Lung (tissue), 11 donors: ENCODE measurements at regions not wholly inside any gene's neighbourhood (a gene's known extent, or its start where the extent isn't known, plus 50 kb on each side); places are given as distances from the start of the nearest gene placed in this dataset.

Experiments used
- ATAC-seq: fragments of 200-7000 bp; cut with Tn5 transposase; one replicate; pipeline ENCODE4 v1.9.1; 2020; ENCODE audit warnings: moderate number of reproducible peaks; ENCODE audit not compliant: insufficient read depth, low FRiP score
- DNase-seq, 3 donors: peaks; one replicate each; pipeline ENCODE4 v3.0.0-alpha.2; 2013 to 2017
- H3K27ac ChIP-seq, 2 donors: one replicate each; pipeline ENCODE4 v1.5.1; 2013; ENCODE audit warnings: mild to moderate bottlenecking in 2 of 2, moderate library complexity in 2 of 2, control low read depth in 1 of 2, inconsistent platforms in 1 of 2, low read depth in 1 of 2, low read length in 1 of 2
- H3K27me3 ChIP-seq, 3 donors: one replicate each; pipeline ENCODE4 v1.5.1; 2013; ENCODE audit warnings: low read length in 2 of 3; ENCODE audit not compliant: control insufficient read depth in 3 of 3, insufficient read depth in 3 of 3
- H3K36me3 ChIP-seq, 4 donors: one replicate each; pipeline ENCODE4 v1.5.1; 2013; ENCODE audit warnings: low read length in 4 of 4, mild to moderate bottlenecking in 1 of 4, moderate library complexity in 1 of 4; ENCODE audit not compliant: control insufficient read depth in 4 of 4, insufficient read depth in 4 of 4
- H3K4me1 ChIP-seq, 5 donors: one replicate each; pipeline ENCODE4 v1.5.1; 2013; ENCODE audit warnings: low read length in 5 of 5, mild to moderate bottlenecking in 2 of 5, moderate library complexity in 1 of 5; ENCODE audit not compliant: control insufficient read depth in 5 of 5, insufficient read depth in 5 of 5
- H3K4me3 ChIP-seq: one replicate; pipeline ENCODE4 v1.5.1; 2013; ENCODE audit warnings: mild to moderate bottlenecking, control low read depth, moderate library complexity
- H3K9ac ChIP-seq, 2 donors: one replicate each; pipeline ENCODE4 v1.5.1; 2013; ENCODE audit warnings: low read length in 2 of 2, control low read depth in 1 of 2; ENCODE audit not compliant: insufficient read depth in 1 of 2
- H3K9me3 ChIP-seq, 4 donors: one replicate each; pipeline ENCODE4 v1.5.1; 2013; ENCODE audit warnings: low read length in 3 of 4, mild to moderate bottlenecking in 1 of 4, moderate library complexity in 1 of 4; ENCODE audit not compliant: control insufficient read depth in 4 of 4, insufficient read depth in 3 of 4
- CTCF ChIP-seq: IDR thresholded peaks from 2 replicates; pipeline ENCODE4 v1.5.1; 2012; ENCODE audit warnings: mild to moderate bottlenecking; ENCODE audit errors: control extremely low read depth, extremely low read depth
- WGBS, 2 donors: extraction: QIAGEN DNeasy Blood & Tissue Kit; methylation state at CpG; one replicate each; pipeline ENCODE4 v1.1.7; 2013; 5-methylcytosine and 5-hydroxymethylcytosine counted together
- donor health status: control.
- donor health status: control.
- donor health status: Bipolar disorder and iron deficiency.
- donor health status: healthy.
- donor health status: DM: yes; HTN: yes; CAD: no.

GRCh38 chr4:145347684-145348083, 134.0 kb upstream of the SMAD1 start:
- Histone ChIP-seq H3K4me1 (peaks cover 0 to 5% (median 0%) of the 10 kb centered on the region in 5 donors), H3K36me3 (no peaks in the 10 kb centered on the region), H3K27me3 (no peaks in the 10 kb centered on the region), H3K27ac (no peak overlapping the region), H3K9me3 (no peaks in the 10 kb centered on the region), H3K9ac (no peak overlapping the region), H3K4me3 (no peak overlapping the region)
- TF ChIP-seq CTCF, result no peak
- 47 to 52% methylated on average over 5 of the region's 5 CpGs for WGBS, 2 donors
- ATAC-seq, result no peak
- peak; percentile 4 to 56 (median 38) for DNase-seq

- WGBS, 2 donors, result 95 to 96% methylated on average over 25 of the region's 25 CpGs
- no peaks in the 10 kb centered on the region for H3K36me3 ChIP-seq
- ATAC-seq, result no peak
- no peaks in the 10 kb centered on the region for H3K9me3 ChIP-seq
- no peaks in the 10 kb centered on the region for H3K27me3 ChIP-seq
- no peak overlapping the region for H3K9ac ChIP-seq
- no peak overlapping the region for H3K27ac ChIP-seq
- no peak overlapping the region for H3K4me3 ChIP-seq
- peaks cover 0 to 5% (median 0%) of the 10 kb centered on the region in 5 donors for H3K4me1 ChIP-seq
- no peak for TF ChIP-seq CTCF
- DNase-seq, result no peak
Measured at GRCh38 chr4:145346081-145346480, 135.6 kb upstream of the SMAD1 start.

- Histone ChIP-seq H3K27ac (no peak overlapping the region), H3K27me3 (no peaks in the 10 kb centered on the region), H3K9ac (no peak overlapping the region), H3K4me3 (no peak overlapping the region), H3K9me3 (no peaks in the 10 kb centered on the region), H3K4me1 (peaks cover 0 to 5% (median 0%) of the 10 kb centered on the region in 5 donors), H3K36me3 (no peaks in the 10 kb centered on the region)
- TF ChIP-seq CTCF, result no peak
- no peak for DNase-seq
- no peak for ATAC-seq
Measured at GRCh38 chr4:145345401-145345800, 136.3 kb upstream of the SMAD1 start.

- H3K27me3 ChIP-seq, result no peaks in the 10 kb centered on the region
- H3K9me3 ChIP-seq, result no peaks in the 10 kb centered on the region
- no peak overlapping the region for H3K9ac ChIP-seq
- H3K4me1 ChIP-seq, result peaks cover 0 to 2% (median 0%) of the 10 kb centered on the region in 5 donors
- ATAC-seq, result no peak
- no peak for TF ChIP-seq CTCF
- H3K36me3 ChIP-seq, result no peaks in the 10 kb centered on the region
- DNase-seq, result no peak
- no peak overlapping the region for H3K27ac ChIP-seq
- no peak overlapping the region for H3K4me3 ChIP-seq
- 93 to 100% methylated on average over 1 of the region's 1 CpG for WGBS, 2 donors
Measured at GRCh38 chr4:145341381-145341780, 140.3 kb upstream of the SMAD1 start.
